ENCODE measurements at regions not wholly inside any gene's neighbourhood (a gene's known extent, or its start where the extent isn't known, plus 50 kb on each side); places are given as distances from the start of the nearest gene placed in this dataset.

- ChIA-PET POLR2A (no interaction called here), CTCF (no interaction called here)
Observed at GRCh38 chr18:43581936-43582519, 304.7 kb upstream of the SYT4 start.

More at GRCh38 chr18:43581936-43582519, 304.7 kb upstream of the SYT4 start:
- RAD21 ChIA-PET (ENCODE audit: low non-redundant PET in 1 of 2, low total read pairs in 2 of 2, uncharacterized antibody in 2 of 2, unreplicated experiment in 2 of 2): no interaction called here
- Histone ChIP-seq H3K9me2 (ENCODE audit: insufficient read depth) (no peaks in the 10 kb centered on the region), H3K4me3 (replicated peaks in 1 of 2; ENCODE audit: low read depth in 1 of 2, low read length in 2 of 2) (no peak overlapping the region), H3K27me3 (ENCODE audit: insufficient read depth, low read length) (no peaks in the 10 kb centered on the region), H4K20me1 (ENCODE audit: insufficient read depth) (no peaks in the 10 kb centered on the region), H3K79me2 (ENCODE audit: insufficient read depth, low read length) (no peaks in the 10 kb centered on the region), H3K9ac (ENCODE audit: low read length) (no peak overlapping the region), H2AFZ (ENCODE audit: low read depth, low read length, poor library complexity, severe bottlenecking) (no peak overlapping the region), H3K9me3 (ENCODE audit: control insufficient read depth in 1 of 2, insufficient read depth in 1 of 2, low read depth in 1 of 2, low read length in 2 of 2) (peaks cover 0 to 6% of the 10 kb centered on the region in 2 experiments; a peak in 1 of 4 replicates), H3K4me2 (ENCODE audit: low read length) (no peak overlapping the region), H3K36me3 (ENCODE audit: control insufficient read depth in 1 of 2, insufficient read depth in 2 of 2, low read length in 2 of 2) (no peaks in the 10 kb centered on the region), H3K27ac (ENCODE audit: low read depth, low read length) (no peak overlapping the region), H3K4me1 (ENCODE audit: control insufficient read depth in 1 of 2, insufficient read depth in 2 of 2, low read length in 2 of 2) (no peaks in the 10 kb centered on the region)
- BruUV-seq (replicated peaks): no TSS peak
- TF ChIP-seq ZBTB33 (IDR thresholded peaks at IDR 0.05; ENCODE audit: extremely low read depth, insufficient replicate concordance, low read length) (no peak), POLR2A (IDR thresholded peaks at IDR 0.05; ENCODE audit: borderline replicate concordance, extremely low read depth, insufficient read depth, insufficient read length) (no peak), EZH2phosphoT487 (IDR thresholded peaks at IDR 0.05; ENCODE audit: borderline replicate concordance) (no peak), ZNF274 (IDR thresholded peaks at IDR 0.05; ENCODE audit: low read depth, low read length) (no peak), SRF (IDR thresholded peaks at IDR 0.05; ENCODE audit: low read depth) (no peak), ELF1 (IDR thresholded peaks at IDR 0.05; ENCODE audit: borderline replicate concordance, low read depth) (no peak), RAD21 (IDR thresholded peaks at IDR 0.05; ENCODE audit: low read depth) (no peak), ZFX (IDR thresholded peaks at IDR 0.05) (no peak), CBX3 (IDR thresholded peaks at IDR 0.05; ENCODE audit: low read depth) (no peak), FOSL1 (IDR thresholded peaks at IDR 0.05; ENCODE audit: low read depth) (no peak), SIN3A (IDR thresholded peaks at IDR 0.05; ENCODE audit: low read depth) (no peak), YY1 (IDR thresholded peaks at IDR 0.05; ENCODE audit: extremely low read depth, insufficient replicate concordance, low read depth, low read length) (no peak), EZH2 (IDR thresholded peaks at IDR 0.05) (no peak), POLR2AphosphoS5 (IDR thresholded peaks at IDR 0.05; ENCODE audit: low read depth, low read length) (no peak), SP1 (IDR thresholded peaks at IDR 0.05; ENCODE audit: low read depth) (no peak), MAX (IDR thresholded peaks at IDR 0.05) (no peak)
- DNase-seq (ENCODE audit: low read depth, low spot score) (no peak), ATAC-seq (no peak)
- intact Hi-C loops (cut with micrococcal nuclease): no loop called here

Measured in HCT116 (cell line).